Trophoblast cell (in vitro differentiated cells and primary cell): ENCODE measurements at regions not wholly inside any gene's neighbourhood (a gene's known extent, or its start where the extent isn't known, plus 50 kb on each side); places are given as distances from the start of the nearest gene placed in this dataset.

Source experiments
- DNase-seq, 2 donors: peaks; one replicate each; pipeline ENCODE4 v3.0.0-alpha.2; 2016
- H2AFZ ChIP-seq: 2 replicates; pipeline ENCODE4 v1.6.1; 2013; ENCODE audit warnings: low read length, moderate library complexity, mild to moderate bottlenecking; ENCODE audit not compliant: insufficient read depth, poor library complexity
- H2AK5ac ChIP-seq: 2 replicates; pipeline ENCODE4 v1.6.1; 2013; ENCODE audit warnings: mild to moderate bottlenecking, low read length
- H2BK120ac ChIP-seq: 2 replicates; pipeline ENCODE4 v1.6.1; 2013; ENCODE audit warnings: low read length, mild to moderate bottlenecking, moderate library complexity; ENCODE audit not compliant: insufficient read depth, poor library complexity
- H2BK12ac ChIP-seq: 2 replicates; pipeline ENCODE4 v1.6.1; 2013; ENCODE audit warnings: mild to moderate bottlenecking, low read length, moderate library complexity
- H2BK5ac ChIP-seq: 2 replicates; pipeline ENCODE4 v1.6.1; 2013; ENCODE audit warnings: low read length, low read depth, moderate library complexity, mild to moderate bottlenecking; ENCODE audit not compliant: poor library complexity
- H3K14ac ChIP-seq: 2 replicates; pipeline ENCODE4 v1.6.1; 2013; ENCODE audit warnings: mild to moderate bottlenecking, low read length
- H3K18ac ChIP-seq: 2 replicates; pipeline ENCODE4 v1.6.1; 2013; ENCODE audit warnings: mild to moderate bottlenecking, low read length
- H3K23ac ChIP-seq: 2 replicates; pipeline ENCODE4 v1.6.1; 2013; ENCODE audit warnings: low read length
- H3K27ac ChIP-seq: 2 replicates; pipeline ENCODE4 v1.5.1; 2013; ENCODE audit warnings: low read depth, mild to moderate bottlenecking, inconsistent platforms, low read length, moderate library complexity
- H3K27me3 ChIP-seq: 2 replicates; pipeline ENCODE4 v1.6.1; 2013; ENCODE audit warnings: inconsistent platforms, mild to moderate bottlenecking, low read length, moderate library complexity; ENCODE audit not compliant: insufficient read depth
- H3K36me3 ChIP-seq, 2 experiments: 1 replicate in 1 of 2; 2 replicates in 1 of 2; pipeline ENCODE4 v1.6.1; 2013; ENCODE audit warnings: low read length in 2 of 2, mild to moderate bottlenecking in 2 of 2, moderate library complexity in 1 of 2; ENCODE audit not compliant: insufficient read depth in 2 of 2, control insufficient read depth in 1 of 2
- H3K4ac ChIP-seq: 2 replicates; pipeline ENCODE4 v1.6.1; 2013; ENCODE audit warnings: low read depth, mild to moderate bottlenecking, low read length, moderate library complexity
- H3K4me1 ChIP-seq, 2 experiments: 1 replicate in 1 of 2; 2 replicates in 1 of 2; pipeline ENCODE4 v1.6.1; 2013; ENCODE audit warnings: low read length in 2 of 2, mild to moderate bottlenecking in 2 of 2, moderate library complexity in 1 of 2; ENCODE audit not compliant: insufficient read depth in 2 of 2, control insufficient read depth in 1 of 2
- H3K4me2 ChIP-seq: 2 replicates; pipeline ENCODE4 v1.6.1; 2013; ENCODE audit warnings: inconsistent platforms, mild to moderate bottlenecking, low read length, moderate library complexity
- H3K4me3 ChIP-seq: 2 replicates; pipeline ENCODE4 v1.5.1; 2013; ENCODE audit warnings: mild to moderate bottlenecking, low read depth, low read length, inconsistent platforms
- H3K79me1 ChIP-seq: one replicate; pipeline ENCODE4 v1.6.1; 2013; ENCODE audit warnings: low read length
- H3K79me2 ChIP-seq: 2 replicates; pipeline ENCODE4 v1.6.1; 2013; ENCODE audit warnings: low read length, mild to moderate bottlenecking; ENCODE audit not compliant: control insufficient read depth, insufficient read depth, poor library complexity
- H3K9ac ChIP-seq: 2 replicates; pipeline ENCODE4 v1.6.1; 2013; ENCODE audit warnings: mild to moderate bottlenecking, low read length
- H3K9me3 ChIP-seq: 2 replicates; pipeline ENCODE4 v1.6.1; 2013; ENCODE audit warnings: low read depth, mild to moderate bottlenecking, control low read depth, inconsistent platforms, low read length; ENCODE audit not compliant: insufficient read depth
- H4K12ac ChIP-seq: 2 replicates; pipeline ENCODE4 v1.6.1; 2013; ENCODE audit warnings: low read depth, mild to moderate bottlenecking, low read length, moderate library complexity
- H4K8ac ChIP-seq: 2 replicates; pipeline ENCODE4 v1.6.1; 2013; ENCODE audit warnings: low read depth, mild to moderate bottlenecking, low read length, moderate library complexity
- H4K91ac ChIP-seq: one replicate; pipeline ENCODE4 v1.6.1; 2013; ENCODE audit warnings: low read depth, mild to moderate bottlenecking, low read length, moderate library complexity
- WGBS: extraction: QIAGEN DNeasy Blood & Tissue Kit; methylation state at CpG from one replicate; pipeline ENCODE4 v1.1.7; 2013; ENCODE audit warnings: missing lambda C conversion rate; ENCODE audit not compliant: insufficient read length, insufficient coverage; ENCODE audit errors: extremely low coverage; 5-methylcytosine and 5-hydroxymethylcytosine counted together

- Histone ChIP-seq H4K8ac (no peak overlapping the region), H3K18ac (no peak overlapping the region), H3K14ac (no peak overlapping the region), H4K12ac (peak overlapping the region; percentile 54), H3K4me2 (no peak overlapping the region), H2AFZ (no peak overlapping the region), H3K27ac (no peak overlapping the region), H3K36me3 (peaks cover 0 to 2% of the 10 kb centered on the region in 2 experiments), H2BK120ac (no peak overlapping the region), H4K91ac (no peak overlapping the region), H2AK5ac (no peak overlapping the region), H3K79me2 (no peaks in the 10 kb centered on the region), H2BK12ac (no peak overlapping the region), H3K79me1 (no peaks in the 10 kb centered on the region), H3K4me3 (no peak overlapping the region), H3K9ac (no peak overlapping the region), H3K23ac (no peak overlapping the region), H3K27me3 (no peaks in the 10 kb centered on the region), H2BK5ac (no peak overlapping the region), H3K9me3 (no peaks in the 10 kb centered on the region), H3K4ac (no peak overlapping the region), H3K4me1 (no peaks in the 10 kb centered on the region)
- peak; percentile 49 to 60 for DNase-seq
These were observed 129.3 kb downstream of the LNPK start for GRCh38 chr2:175872721-175873120.

- no peaks in the 10 kb centered on the region for H3K9me3 ChIP-seq
These were observed 130.1 kb downstream of the LNPK start for GRCh38 chr2:175872005-175872348.

GRCh38 chr2:175871331-175872004 lies 130.6 kb downstream of the LNPK start:
- H2BK120ac ChIP-seq: no peak overlapping the region
- DNase-seq: peak in 1 of 2 donors; percentile 33
- no CpG with 5 or more reads among the region's 3 CpGs for WGBS
- no peaks in the 10 kb centered on the region for H3K79me1 ChIP-seq
- H4K8ac ChIP-seq: no peak overlapping the region
- no peak overlapping the region for H3K23ac ChIP-seq
- H4K91ac ChIP-seq: no peak overlapping the region
- H3K27me3 ChIP-seq: no peaks in the 10 kb centered on the region
- H2AFZ ChIP-seq: no peak overlapping the region
- no peak overlapping the region for H3K14ac ChIP-seq
- no peak overlapping the region for H3K4me2 ChIP-seq
- no peak overlapping the region for H3K9ac ChIP-seq
- H3K4ac ChIP-seq: no peak overlapping the region
- no peaks in the 10 kb centered on the region for H3K9me3 ChIP-seq
- H3K36me3 ChIP-seq: peaks cover 0 to 2% of the 10 kb centered on the region in 2 experiments
- no peak overlapping the region for H2BK5ac ChIP-seq
- no peaks in the 10 kb centered on the region for H3K4me1 ChIP-seq
- H3K4me3 ChIP-seq: no peak overlapping the region
- H2AK5ac ChIP-seq: no peak overlapping the region
- no peak overlapping the region for H4K12ac ChIP-seq
- H3K79me2 ChIP-seq: no peaks in the 10 kb centered on the region
- no peak overlapping the region for H3K27ac ChIP-seq
- H3K18ac ChIP-seq: no peak overlapping the region
- no peak overlapping the region for H2BK12ac ChIP-seq

More at GRCh38 chr2:175872005-175872348, 130.1 kb downstream of the LNPK start:
- no peak overlapping the region for H4K91ac ChIP-seq
- H3K27me3 ChIP-seq: no peaks in the 10 kb centered on the region
- no peaks in the 10 kb centered on the region for H3K79me2 ChIP-seq
- no peak overlapping the region for H2AK5ac ChIP-seq
- no peaks in the 10 kb centered on the region for H3K79me1 ChIP-seq
- H2BK120ac ChIP-seq: no peak overlapping the region
- H2BK12ac ChIP-seq: no peak overlapping the region
- H2AFZ ChIP-seq: no peak overlapping the region
- H3K18ac ChIP-seq: no peak overlapping the region
- H3K4ac ChIP-seq: no peak overlapping the region
- no peak overlapping the region for H3K14ac ChIP-seq
- no peak overlapping the region for H2BK5ac ChIP-seq
- H3K4me2 ChIP-seq: no peak overlapping the region
- no peak overlapping the region for H4K8ac ChIP-seq
- H3K27ac ChIP-seq: no peak overlapping the region
- no peak overlapping the region for H3K4me3 ChIP-seq
- H4K12ac ChIP-seq: no peak overlapping the region
- H3K23ac ChIP-seq: no peak overlapping the region
- WGBS: no CpG with 5 or more reads among the region's 5 CpGs
- H3K9ac ChIP-seq: no peak overlapping the region
- H3K4me1 ChIP-seq: no peaks in the 10 kb centered on the region
- DNase-seq: no peak
- H3K36me3 ChIP-seq: peaks cover 0 to 2% of the 10 kb centered on the region in 2 experiments

DNA sequence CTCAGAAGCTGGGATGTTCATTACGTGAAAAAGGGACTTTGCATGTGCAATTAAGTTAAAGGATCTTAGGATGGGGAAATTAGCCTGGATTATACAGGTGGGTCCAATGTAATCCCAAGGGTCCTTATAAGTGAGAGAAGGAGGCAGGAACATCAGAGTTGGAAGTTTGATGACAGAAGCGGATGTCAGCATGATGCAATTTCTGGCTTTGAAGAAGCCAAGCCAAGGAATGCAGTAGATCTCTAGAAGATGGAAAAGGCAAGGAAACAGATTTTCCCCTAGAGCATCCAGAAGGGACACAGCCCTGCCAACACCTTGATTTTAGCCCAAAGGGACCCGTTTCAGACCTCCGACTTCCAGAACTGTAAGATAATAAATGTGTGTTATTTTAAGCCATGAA lies 136.4 kb downstream of the LNPK start:
- no peak overlapping the region for H2BK12ac ChIP-seq
- H2AFZ ChIP-seq: no peak overlapping the region
- H2AK5ac ChIP-seq: no peak overlapping the region
- no peak for DNase-seq
- no peaks in the 10 kb centered on the region for H3K79me1 ChIP-seq
- no peak overlapping the region for H3K4me3 ChIP-seq
- peaks cover 0 to 2% of the 10 kb centered on the region in 2 experiments for H3K4me1 ChIP-seq
- no peaks in the 10 kb centered on the region for H3K9me3 ChIP-seq
- no peak overlapping the region for H3K4ac ChIP-seq
- H4K12ac ChIP-seq: no peak overlapping the region
- H3K9ac ChIP-seq: no peak overlapping the region
- H3K27me3 ChIP-seq: no peaks in the 10 kb centered on the region
- no peaks in the 10 kb centered on the region for H3K36me3 ChIP-seq
- no peak overlapping the region for H3K14ac ChIP-seq
- no peak overlapping the region for H3K4me2 ChIP-seq
- H3K23ac ChIP-seq: no peak overlapping the region
- no peak overlapping the region for H4K8ac ChIP-seq
- H3K27ac ChIP-seq: no peak overlapping the region
- peaks cover 2% of the 10 kb centered on the region for H3K79me2 ChIP-seq
- H3K18ac ChIP-seq: no peak overlapping the region
- no peak overlapping the region for H2BK5ac ChIP-seq
- no peak overlapping the region for H2BK120ac ChIP-seq
- WGBS: no CpG with 5 or more reads among the region's 4 CpGs
- no peak overlapping the region for H4K91ac ChIP-seq
